NB4 (cell line): ENCODE measurements at regions not wholly inside any gene's neighbourhood (a gene's known extent, or its start where the extent isn't known, plus 50 kb on each side); places are given as distances from the start of the nearest gene placed in this dataset.
A peak's percentile ranks its signal among the peaks of the same experiment; 100 is the strongest.

Experiments used
- DNase-seq: peaks from one replicate; pipeline ENCODE4 v3.0.0; 2010; ENCODE audit warnings: low read depth
- H3K4me3 ChIP-seq: one replicate; pipeline ENCODE4 v1.5.1; 2011; ENCODE audit warnings: mild to moderate bottlenecking, low read depth, low read length, moderate library complexity
- MYC ChIP-seq: IDR thresholded peaks from 2 replicates; pipeline ENCODE4 v1.6.1; 2011; ENCODE audit warnings: low read depth, low read length
- POLR2A ChIP-seq: IDR thresholded peaks from 2 replicates; pipeline ENCODE4 v1.6.1; 2011; ENCODE audit warnings: mild to moderate bottlenecking; ENCODE audit not compliant: insufficient read length; ENCODE audit errors: extremely low read depth
- TF ChIP-seq, protein P1 (sequence below): IDR thresholded peaks from one replicate; pipeline ENCODE4 v1.5.1; 2012; ENCODE audit warnings: low read depth, low read length
- TF ChIP-seq, protein P2 (sequence below): IDR thresholded peaks from 2 replicates; pipeline ENCODE4 v1.6.1; 2011; ENCODE audit warnings: low read depth, low read length

DNA sequence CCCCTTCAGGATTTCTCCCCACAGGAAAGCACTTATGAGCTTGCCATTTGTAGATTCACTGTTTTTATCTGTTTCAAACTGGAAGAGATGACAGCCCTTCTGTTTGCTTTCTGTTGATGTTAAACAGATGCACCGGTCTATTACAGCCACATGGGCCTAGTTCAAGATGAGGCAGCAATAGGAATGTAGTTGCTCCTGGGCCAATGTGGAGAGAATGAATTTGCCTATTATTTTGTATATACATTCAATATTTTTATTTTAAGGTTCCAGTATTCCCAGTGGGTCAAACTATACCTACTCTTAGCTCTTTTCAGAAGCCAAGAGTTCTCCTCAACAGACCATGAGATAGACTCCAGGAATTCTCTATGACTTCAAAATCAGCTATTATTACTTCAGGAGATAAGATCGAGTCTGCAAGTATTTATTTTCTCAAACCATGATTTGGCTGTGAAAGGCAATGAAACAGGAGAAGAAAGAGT, 461.6 kb downstream of the RASEF start:
- TF ChIP-seq, protein P1, sequence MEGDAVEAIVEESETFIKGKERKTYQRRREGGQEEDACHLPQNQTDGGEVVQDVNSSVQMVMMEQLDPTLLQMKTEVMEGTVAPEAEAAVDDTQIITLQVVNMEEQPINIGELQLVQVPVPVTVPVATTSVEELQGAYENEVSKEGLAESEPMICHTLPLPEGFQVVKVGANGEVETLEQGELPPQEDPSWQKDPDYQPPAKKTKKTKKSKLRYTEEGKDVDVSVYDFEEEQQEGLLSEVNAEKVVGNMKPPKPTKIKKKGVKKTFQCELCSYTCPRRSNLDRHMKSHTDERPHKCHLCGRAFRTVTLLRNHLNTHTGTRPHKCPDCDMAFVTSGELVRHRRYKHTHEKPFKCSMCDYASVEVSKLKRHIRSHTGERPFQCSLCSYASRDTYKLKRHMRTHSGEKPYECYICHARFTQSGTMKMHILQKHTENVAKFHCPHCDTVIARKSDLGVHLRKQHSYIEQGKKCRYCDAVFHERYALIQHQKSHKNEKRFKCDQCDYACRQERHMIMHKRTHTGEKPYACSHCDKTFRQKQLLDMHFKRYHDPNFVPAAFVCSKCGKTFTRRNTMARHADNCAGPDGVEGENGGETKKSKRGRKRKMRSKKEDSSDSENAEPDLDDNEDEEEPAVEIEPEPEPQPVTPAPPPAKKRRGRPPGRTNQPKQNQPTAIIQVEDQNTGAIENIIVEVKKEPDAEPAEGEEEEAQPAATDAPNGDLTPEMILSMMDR = no peak
- no peak for TF ChIP-seq MYC
- TF ChIP-seq, protein P2, sequence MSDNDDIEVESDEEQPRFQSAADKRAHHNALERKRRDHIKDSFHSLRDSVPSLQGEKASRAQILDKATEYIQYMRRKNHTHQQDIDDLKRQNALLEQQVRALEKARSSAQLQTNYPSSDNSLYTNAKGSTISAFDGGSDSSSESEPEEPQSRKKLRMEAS = no peak
- no peak for TF ChIP-seq POLR2A
- H3K4me3 ChIP-seq = no peak overlapping the region
- no peak for DNase-seq

DNA sequence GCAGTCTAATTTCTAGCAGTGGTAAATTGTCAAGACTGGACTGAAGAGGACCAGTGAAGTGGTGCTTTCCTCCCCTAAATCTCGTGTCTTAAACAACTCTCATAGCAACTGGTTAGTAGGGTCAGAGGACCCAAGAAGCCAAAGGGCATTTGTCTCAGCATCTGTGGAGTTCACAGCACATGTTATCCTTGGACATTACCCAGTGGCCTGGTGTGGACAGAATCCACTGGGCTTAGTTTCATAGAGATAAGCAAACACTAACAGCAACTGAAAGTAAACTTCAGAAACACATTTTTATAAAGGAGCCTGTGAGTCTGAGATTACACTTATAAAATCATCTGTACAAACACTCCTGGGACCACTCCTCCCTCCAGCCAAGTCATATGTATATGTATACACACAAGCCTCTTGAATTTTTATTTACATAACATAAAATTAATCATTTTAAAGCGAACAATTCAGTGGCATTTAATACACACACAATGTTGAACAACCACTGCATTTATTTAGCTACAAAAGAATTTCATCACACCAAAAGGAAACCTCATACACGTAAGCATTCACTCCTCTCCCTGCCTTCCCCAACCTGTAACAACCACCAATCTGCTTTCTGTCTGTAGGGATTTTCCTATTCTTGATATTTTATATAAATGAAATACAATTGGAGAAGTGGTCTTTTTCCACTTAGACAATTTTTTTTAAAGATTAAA, 457.8 kb downstream of the RASEF start:
- no peak overlapping the region for H3K4me3 ChIP-seq
- no peak for DNase-seq
- TF ChIP-seq POLR2A = no peak
- TF ChIP-seq, protein P2 = no peak
- TF ChIP-seq, protein P1 = no peak

DNA sequence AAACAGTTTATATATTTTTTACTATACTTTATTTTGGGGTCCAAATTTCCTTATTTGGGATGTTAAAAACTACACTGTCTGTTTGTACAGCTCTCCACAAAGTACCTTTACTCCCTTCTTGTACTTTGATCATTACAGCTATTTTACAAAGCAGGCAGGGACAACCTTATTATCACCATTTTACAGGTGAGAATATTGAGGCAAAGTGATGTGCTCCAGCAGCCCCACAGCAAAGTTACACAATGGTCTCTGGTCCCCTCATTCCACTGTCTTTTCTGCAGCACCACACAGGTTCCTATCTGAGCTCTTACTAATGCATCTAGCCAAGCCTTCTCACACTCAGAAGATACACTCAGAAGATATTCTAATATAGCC, 457.3 kb downstream of the RASEF start:
- no peak overlapping the region for H3K4me3 ChIP-seq

DNA sequence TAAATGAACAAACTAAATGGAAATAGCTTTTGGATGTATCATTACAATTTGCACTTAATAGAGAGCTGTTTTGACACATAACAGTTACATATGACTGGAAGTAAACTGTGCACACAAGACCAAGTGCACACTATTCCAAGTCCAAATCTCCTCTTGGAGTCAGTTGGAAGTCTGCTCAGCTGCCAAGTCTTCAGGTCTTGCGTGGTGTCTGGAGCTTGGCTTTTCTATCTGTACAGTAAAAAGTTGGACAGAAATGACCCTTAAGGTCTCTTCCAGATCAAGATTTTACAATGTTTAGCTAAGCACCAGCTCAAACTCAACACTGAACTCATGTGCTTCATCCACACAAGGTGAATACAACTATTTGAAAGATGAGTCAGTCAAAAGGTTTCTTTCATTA, 456.9 kb downstream of the RASEF start:
- no peak for DNase-seq
- H3K4me3 ChIP-seq = no peak overlapping the region
- TF ChIP-seq, protein P1 = no peak
- TF ChIP-seq POLR2A (no peak), MYC (no peak)
- TF ChIP-seq, protein P2 = no peak

More for the DNA sequence above, 457.3 kb downstream of the RASEF start:
- TF ChIP-seq POLR2A = no peak
- TF ChIP-seq, protein P1 = no peak
- no peak for DNase-seq

DNA sequence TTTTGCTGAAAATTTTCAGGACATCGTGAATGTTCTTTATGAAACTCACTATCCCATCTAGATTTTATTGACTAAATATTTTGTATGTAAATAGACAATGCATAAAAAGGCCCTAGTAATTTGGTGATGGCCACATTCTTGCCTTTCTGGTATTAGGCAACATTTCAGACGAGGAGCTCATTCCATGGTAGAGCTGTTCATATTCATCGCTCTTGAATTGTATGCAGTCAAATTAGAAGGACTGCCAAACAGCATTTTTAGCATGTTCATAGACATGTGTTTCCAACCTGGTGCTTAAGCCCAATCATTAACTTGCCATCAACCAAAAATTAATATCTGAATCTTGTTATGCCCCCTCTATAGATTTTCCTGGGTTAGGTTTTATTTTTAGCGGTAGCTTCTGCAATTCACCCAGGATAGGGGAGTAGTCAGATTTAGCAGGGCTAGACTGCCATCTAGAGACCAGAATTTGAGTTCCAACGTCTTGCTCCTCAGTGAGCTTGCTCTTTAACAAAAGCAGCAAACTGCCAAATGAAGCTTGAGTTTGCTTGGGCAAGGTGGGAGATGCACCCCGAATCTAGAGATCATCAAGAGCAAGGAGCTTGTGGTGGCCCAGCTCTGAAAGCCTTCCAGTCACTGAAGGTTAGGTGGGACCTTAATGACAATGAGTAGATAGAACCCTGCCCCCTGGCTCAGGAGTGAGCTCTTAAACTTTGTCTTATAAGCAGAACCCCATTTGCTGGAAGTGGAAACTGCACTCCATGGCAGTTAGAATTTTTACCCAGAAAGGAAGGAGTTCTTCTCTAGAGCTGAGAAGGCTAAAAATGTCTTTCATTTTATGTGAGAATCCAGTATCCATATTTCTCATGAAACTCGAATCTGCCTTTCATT, 456.2 kb downstream of the RASEF start:
- H3K4me3 ChIP-seq = no peak overlapping the region
- peak; percentile 62 for DNase-seq
- TF ChIP-seq, protein P1 = peak; percentile 49
- no peak for TF ChIP-seq POLR2A
- TF ChIP-seq, protein P2 = no peak
- no peak for TF ChIP-seq MYC
